HG02870 (cell line): ENCODE measurements at regions not wholly inside any gene's neighbourhood (a gene's known extent, or its start where the extent isn't known, plus 50 kb on each side); places are given as distances from the start of the nearest gene placed in this dataset.
"Not testable (repeated sequence)": the region's sequence is repeated elsewhere in the genome, so short reads cannot be mapped to it uniquely, and the experiment has no call there.

Source experiments
- ATAC-seq: cut with Tn5 transposase; IDR thresholded peaks from one replicate; pipeline ENCODE4 v1.9.1; 2021; ENCODE audit warnings: mild to moderate bottlenecking, moderate library complexity; ENCODE audit not compliant: unreplicated experiment

DNA sequence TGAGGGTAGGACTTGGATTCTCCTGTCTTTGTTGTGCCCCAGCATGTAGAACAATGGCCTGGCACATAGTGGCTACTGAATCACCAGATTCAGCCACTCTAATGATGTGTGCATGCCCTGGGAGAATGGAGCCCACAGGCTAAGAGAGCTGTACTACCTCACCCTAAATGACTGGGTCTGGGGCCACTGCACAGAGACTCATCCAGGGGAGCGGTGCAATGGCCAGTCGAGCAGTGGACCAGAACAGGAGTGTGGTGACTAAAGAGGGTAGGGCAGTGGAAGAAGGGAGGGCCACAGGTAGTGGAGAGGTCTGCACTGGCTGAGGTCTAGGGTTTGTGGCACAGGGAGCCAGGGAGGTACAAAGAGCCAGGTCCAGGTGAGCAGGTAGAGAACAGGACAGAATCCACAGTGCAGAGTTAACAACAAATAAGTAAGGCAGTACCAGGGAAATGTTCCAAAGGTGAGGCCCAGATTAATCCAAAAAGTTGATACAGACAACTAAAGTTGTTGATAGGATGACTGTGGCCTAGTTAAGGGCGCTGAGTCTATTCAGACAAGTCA is 142.7 kb upstream of the ATP11B start:
- no peak for ATAC-seq

DNA sequence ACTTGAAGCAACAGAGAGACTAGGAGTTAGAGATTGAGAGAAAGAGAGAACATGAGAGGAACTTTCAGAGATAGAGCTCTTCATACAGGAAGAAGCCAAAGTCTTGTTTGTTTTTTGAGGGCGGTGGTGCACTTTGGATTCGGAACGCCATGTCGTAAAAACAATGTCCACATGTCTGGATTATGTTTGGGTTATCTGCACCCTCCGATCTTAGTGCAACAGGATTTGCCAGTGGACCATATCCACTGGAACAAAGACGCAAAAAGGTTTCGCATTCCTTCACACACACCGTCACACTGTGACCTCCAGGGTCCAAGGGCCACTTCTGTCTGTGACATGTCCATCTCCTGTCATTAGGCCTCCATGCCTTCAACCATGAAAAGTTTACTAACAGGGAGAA is 141.8 kb upstream of the ATP11B start:
- ATAC-seq: no peak

DNA sequence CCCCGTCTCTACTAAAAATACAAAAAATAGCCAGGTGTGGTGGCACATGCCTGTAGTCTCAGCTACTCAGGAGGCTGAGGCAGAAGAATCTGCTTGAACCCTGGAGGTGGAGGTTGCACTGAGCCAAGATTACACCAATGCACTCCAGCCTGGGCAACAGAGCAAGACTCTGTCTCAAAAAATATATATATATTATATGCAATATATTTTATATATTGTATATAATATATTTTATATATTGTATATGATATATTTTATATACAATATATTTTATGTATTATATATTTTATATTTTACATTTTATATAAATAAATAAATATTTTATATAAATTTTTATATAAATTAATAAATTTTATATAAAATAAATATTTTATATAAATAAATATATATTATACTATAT is 140.2 kb upstream of the ATP11B start:
- ATAC-seq: not testable (repeated sequence)

DNA sequence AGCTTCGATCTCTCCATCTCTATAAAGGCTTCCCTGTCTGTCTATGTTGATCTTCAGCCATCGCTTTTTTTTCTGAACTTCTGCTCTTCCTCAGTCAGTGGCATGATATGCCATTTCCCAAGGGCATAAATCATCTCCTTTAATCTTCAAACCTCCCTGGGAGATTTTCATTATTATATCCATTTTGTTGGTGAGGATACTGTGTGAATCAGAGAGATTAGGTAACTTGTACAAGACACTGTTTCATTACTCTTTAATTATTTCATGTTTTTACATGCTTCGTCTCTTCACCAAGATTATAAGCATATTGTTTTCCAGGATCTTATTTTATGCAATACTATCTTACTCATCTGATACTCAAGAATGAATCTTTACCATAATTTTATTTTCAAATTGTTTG is 124.8 kb upstream of the ATP11B start:
- no peak for ATAC-seq

DNA sequence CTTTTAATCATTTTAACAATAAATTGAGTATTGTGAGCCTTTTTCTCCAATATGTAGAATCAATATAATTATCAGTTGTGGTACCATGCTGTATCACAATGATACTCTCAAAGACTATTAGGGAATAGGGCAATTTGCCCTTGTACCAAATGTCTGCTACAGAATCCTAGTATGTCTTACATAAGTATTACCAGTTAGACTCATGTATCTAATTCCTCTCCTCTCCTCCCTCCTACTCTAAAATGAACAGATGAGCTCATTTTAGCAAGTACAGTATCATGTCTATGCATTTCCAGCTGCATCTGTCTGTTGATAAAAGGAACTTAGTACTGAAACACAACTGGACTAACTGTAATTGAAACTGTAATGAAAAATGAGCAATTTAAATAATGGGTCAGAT is 124.3 kb upstream of the ATP11B start:
- no peak for ATAC-seq

DNA sequence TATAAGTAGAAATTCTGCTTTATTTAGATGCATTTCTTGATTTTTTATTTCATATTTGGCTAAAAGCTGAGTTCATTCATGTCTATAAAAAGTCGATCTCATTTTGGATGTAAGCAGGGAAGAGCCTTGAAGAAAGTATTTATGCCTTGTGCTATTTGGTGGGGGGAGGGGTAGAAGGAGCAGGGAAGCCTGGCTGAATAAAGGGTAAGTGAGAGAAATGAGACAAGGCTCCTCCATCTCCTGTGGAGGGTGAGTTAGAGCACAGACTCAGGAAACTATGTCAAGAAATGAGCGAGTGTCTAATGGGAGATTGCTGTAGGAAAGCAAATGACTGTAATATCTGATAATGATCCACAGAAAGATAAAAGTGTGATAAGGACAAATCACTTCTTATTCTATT is 121.8 kb upstream of the ATP11B start:
- ATAC-seq: no peak

DNA sequence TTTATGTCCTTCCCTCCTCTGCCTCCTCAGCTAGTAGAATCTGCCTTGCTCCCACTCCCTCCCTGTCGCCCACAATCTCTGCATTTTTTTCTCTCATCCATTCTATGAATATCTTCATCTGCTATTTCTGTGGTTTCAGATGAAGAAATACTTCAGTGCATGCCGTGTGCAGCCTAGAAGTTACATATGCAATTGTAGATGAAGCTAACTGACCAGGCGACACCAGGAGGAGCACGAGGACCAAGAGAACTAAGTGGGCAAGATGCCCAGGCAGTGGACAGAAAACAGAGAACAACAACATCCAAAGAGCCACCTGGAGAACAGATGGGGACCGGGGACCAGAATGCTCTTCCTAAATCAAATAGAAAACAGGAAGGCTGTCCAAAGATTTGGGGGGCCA is 121.4 kb upstream of the ATP11B start:
- no peak for ATAC-seq

DNA sequence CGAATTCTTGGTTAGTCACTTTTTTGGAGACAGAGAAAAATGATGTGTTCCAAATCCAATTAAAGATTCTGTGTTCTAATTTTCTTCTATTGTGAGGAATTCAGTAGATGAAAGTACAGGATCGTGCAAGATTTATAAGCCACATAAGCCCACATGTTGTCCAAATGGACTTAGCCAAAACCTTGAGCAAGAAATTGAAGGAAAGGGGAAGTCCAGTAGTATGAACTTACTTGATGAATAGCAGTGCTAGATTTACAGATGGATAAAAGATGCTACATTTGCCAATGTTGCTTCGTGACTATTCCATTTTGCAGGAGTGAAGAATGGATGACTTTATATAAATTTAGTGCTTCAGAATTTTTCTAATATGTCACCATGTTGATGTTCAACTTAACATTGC is 120.0 kb upstream of the ATP11B start:
- ATAC-seq: no peak

DNA sequence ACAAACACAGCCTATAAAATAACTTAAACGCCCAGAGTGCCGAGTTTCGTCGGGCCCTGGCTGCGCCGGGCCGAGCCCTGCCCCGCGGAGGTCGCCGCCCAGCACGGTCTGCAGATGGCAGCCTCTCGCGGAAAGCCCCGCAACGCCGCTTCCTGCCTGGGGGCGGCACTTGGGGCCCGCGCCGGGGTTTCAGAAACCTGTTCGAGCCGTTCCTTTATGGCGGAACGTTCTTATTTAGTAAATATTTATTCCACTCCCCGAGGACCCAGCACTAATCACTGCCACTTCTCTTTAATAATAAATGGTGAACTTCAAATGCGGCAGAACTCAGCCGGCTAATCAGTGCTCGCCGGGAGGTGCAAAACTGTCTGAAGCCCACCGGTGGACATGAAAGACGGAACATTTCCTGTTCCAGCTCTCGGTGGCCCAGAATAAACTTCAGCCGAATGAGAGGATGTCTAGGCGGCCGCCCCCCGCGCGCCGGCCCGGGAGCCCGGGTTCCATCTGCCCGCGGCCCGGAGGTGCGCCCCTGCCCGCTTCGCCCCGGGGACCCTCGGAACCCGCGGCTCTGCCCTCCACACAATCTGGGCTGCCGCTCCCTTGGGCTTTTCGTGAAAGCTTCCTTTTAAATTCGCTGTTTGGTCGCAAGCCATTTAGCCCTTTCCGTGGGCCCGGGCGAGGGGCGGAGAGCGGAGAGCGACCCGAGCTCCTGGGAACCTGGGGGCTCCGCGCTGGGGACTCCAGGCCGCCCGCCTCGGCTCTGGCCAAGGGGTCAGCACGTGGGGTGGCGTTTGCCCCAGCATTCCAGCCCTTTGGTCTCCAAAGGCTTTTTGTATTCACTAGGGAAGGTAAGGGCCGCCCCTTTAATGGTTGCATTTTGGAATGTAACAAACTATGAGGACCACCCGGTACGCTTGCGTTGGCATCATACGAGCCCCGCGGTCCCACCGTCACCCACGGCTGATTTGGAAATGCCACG is 110.8 kb upstream of the ATP11B start:
- peak; percentile 86 for ATAC-seq

DNA sequence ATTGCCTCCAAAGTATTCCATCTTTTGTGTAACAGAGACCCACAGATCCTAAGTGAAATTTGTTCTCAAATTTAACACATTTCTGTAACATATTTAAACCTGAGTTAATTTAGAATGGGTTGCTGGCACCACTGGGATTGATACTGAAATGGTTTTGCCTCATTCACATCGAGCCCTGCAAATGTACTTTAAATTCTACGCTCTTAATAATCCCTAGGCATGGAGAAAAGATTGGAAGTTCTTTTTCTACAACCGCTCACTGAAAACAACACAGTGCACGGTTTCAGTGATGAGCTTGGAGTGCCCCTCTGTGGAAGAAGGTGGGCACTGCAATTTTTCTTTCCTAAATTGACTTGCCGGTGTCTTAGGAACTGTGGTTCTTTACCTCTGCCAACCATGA is 109.9 kb upstream of the ATP11B start:
- peak; percentile 45 for ATAC-seq

DNA sequence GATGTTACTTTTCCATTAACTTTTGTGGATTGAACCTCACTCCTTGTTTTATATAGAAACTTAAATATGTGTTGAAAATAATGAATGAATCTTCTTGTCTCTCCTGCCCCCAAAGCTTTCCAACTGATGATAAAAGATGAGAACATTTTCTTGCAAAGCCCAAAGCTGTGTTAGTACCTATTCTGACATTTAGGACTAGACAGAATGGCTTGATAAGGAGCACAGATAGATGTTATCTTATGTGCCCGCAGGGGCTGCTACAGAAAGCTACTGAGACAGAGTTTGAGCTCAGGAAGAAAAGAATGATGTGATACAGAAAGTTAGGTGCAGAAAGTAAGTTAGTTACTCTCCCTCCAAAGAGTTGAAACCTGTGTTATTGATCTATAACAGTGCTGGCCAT is 109.4 kb upstream of the ATP11B start:
- no peak for ATAC-seq

DNA sequence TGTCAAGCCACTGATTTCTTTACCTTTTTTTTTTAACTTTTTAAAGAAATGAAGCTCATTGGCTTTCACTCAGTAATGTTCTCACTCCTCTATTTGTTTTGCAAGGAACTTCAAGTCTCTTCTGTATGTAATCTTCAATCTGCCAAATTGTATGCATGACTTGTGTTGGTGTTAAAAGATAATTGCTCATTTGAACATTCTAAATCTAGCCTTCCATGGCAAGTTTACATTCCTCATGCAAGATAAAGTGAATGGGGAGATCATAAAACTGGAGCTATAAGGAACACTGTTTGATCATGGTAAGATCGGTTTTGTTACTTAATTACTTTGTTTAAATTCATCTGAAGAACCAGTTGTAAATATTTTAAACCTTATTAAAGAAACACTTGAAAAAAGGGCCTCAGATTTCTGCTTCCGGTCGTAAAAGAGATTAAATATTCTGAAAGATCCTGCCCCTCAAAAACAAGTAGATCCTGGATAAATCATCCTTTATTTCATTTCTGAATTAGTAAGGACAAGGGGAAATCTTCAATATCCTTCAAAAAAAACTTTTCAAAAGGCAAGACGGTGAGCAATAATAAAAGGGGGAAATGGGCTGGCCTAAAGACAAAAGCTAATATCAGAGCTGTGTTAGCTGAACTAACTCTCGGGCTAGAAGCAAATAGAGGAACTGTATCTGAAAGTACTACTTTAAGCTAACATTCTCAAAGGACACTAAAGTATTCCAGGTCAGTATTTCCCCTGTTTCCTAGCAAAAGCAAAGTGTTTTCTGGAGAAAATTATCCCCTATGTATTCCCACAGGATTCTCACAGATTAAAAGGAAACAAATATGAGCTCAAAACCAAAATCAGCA is 107.0 kb upstream of the ATP11B start:
- ATAC-seq: no peak

DNA sequence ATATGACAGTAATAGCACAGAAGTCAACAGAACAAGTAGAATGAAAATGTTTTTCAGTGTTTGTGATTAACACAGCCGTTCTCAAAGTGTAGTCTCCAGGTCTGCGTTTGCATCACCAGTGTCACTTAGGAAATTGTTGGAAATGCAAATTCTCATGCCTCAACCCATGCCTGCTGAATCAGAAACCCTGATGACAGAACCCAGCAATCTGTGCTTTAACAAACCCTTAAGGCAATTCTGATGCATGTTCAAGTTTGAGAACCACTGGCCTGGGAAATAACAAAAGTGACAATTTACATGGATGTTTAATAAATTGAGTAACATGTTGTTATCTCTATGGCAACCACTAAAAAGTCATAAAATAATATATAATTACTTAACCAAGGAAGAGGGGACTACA is 103.1 kb upstream of the ATP11B start:
- ATAC-seq: no peak

DNA sequence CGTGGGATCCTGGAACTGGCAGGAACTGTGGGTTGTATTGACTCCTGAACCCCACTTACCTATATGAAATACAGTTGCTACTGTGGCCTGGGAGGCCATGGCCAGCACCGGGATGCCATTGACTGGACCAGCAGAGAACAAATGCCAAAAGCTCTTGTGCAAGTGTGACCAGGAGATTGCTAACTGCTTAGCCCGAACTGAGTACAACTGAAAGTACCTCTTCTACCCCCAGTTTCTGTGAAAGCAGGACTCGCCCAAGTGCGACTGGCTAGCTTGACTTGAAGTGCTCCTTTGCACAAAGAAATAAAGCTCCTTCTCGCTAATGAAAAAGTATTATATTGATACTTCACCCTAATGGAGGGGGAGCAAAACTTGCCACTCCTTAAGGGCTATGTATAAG is 101.3 kb upstream of the ATP11B start:
- ATAC-seq: peak; percentile 62

DNA sequence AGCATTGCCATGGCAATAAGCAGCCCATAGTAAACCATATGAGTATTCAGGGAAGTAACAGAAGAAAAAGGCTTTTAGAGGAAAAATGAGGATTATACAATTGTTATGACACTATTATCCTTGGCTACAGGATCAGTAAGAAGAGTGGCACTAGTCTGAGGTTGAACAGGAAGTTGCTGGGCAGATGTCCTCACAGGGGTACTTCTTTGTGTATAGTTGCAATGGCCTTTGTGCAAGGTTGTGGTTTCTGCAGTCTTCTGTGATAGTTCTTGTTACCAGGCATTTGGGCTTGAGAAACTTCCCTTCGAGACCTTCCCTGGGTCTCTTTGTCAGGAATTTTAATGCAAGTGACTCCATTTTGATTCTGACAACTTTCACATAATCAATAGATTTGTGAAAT is 100.6 kb upstream of the ATP11B start:
- ATAC-seq: no peak

DNA sequence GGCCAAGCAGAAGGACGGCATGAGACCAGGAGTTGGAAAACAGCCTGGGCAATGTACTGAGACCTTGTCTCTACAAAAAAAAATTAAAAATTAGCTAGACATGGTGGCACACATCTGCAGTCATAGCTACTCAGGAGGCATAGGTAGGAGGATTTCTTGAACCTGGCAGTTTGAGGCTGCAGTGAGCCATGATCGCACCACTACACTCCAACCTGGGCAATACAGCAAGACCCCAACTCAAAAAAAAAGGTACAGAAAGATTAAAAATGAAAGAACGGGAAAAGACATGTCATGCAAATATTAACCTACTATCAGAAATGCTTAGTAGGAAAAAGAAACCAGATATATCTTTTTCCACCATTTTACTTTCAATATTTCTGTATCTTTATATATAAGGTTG is 99.6 kb upstream of the ATP11B start:
- ATAC-seq: no peak

DNA sequence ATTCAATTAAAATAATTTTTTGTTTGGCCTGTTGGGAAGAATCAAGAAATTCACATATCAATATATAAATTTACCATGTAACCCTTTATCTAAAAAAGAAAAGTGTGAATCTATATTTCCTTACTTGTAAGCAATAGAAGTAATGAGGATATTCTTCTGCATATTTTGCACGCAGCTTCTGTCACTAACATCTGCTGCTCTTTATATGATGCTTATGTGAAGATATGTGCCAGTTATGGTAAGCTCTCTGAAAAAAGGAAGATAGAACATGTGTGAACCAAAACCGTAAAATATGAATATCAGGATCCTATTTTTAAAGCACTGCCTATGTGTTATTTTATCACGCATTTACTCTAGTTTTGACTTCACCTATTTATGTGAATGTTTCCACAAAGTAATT is 96.4 kb upstream of the ATP11B start:
- no peak for ATAC-seq

DNA sequence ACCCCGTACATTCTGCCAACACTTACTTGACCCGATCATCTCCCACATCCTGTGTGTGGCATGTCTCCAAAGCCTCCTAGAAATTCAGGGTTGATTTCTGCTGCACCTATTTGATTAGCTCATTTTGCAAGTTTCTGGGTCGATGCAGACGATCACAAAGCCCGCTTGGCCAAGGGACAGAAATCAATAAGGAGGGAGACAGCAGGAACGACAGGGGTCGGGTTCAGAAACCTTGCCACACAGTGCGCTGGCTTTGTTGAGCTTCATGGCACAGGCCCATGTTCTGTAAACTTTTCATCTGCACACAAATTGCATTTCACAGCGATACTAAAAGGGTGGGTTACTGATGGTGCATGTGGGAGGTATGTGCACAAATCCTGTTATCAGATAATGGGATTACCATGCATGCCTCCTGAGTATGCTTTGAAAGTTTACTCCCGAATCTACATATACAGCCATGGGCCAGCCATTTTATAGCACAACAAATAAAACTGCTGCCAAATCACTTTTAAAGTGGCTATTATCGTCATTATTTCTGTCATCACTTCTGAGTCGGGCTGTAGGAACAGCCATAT is 95.9 kb upstream of the ATP11B start:
- ATAC-seq: no peak

DNA sequence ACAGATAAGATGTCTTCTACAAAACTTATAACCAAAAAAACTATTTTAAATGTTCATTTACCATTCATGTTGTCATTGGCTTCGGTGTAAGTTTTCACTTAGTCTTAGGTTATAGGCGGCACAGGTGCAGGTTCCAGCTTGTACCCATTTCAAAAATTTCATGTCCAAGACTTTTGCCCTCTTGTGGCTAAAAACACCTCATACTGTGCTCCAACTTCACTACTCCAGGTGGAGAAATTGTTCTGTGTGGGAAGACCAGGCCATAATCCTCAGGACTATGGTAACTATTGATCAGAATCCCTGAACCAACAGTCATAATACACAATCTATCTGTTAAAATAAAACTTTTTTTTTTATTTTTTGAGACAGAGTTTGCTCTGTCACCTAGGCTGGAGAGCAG is 95.2 kb upstream of the ATP11B start:
- no peak for ATAC-seq

DNA sequence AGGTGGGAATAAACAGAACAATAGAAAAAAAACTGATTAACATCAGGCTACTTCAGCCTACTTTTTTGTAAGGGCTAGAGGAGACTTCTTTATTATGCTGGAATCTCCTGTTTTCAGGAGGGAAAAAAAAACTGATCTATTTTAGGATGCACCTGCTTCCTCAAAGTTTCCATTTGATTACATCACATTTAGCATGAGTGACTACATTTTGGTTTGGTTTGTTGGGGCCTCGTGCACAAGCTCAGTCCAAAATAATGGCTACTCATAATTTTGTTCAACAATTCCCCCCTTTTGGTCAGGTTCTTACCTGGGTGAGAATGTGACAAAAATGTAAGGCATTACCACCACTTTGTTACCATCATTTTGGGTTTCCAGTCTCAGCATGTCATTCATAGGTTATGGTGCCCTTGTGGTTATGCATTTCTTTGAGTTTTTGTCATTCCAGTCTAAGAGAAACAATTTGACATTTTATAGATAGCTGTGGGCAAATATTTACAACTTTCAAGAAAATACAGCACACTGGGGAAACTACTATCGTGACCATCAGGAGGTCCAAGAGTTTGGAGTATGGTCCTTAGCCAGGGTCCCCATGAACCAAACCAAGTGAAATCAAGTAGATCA is 93.6 kb upstream of the ATP11B start:
- no peak for ATAC-seq

DNA sequence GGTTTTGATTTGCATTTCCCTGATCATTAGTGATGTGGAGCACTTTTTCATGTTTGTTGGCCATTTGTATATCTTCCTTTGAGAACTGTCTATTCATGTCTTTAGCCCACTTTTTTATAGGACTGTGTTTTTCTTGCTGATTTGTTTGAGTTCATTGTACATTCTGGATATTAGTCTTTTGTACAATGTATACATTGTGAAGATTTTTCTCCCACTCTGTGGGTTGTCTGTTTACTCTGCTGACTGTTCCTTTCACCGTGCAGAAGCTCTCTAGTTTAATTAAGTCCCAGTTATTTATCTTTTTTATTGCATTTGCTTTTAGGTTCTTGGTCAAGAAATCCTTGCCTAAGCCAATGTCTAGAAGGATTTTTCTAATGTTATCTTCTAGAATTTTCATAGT is 91.1 kb upstream of the ATP11B start:
- ATAC-seq: no peak
